ENCODE measurements at regions not wholly inside any gene's neighbourhood (a gene's known extent, or its start where the extent isn't known, plus 50 kb on each side); places are given as distances from the start of the nearest gene placed in this dataset.

DNA sequence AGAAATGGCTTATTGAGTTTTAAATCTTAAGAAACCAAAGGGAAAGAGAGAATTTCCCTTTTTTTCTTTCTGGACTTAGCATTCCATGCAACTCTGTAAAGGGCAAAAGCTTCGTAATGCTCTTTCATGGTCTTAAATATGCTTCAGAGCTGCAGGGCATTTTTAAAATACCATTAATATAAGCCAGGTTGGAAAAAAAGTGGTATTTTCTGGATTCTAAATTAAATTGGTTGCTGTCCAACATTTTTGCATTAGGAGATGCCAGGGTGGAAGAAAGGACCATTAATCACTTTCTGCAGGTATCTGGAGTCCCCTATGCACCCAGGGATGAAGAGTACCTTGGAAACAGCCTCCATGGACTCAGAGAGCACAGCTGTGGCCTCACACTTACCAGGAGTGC, 215.1 kb upstream of the DAPK1 start:
- intact Hi-C loops (cut with DNase I): no loop called here
- DNase-seq: no peak

DNA sequence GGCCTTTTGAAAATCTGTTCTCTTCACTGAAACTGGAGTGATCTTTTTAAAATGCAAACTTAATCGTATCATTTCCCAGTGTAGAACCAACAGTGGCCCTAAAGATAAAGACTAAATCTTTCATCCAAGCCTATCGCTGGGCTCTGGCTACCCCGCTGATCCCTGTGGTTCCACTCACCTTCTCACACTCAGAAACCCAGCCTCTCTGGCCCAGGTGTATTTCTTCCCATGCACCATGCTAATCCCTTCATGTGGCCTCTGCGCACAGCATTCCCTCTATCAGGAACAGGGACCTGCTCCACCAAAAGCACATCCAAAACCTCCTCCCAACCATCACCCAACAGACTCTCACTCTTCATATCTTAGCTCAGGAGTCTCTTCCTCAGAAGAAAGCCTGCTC, 214.1 kb upstream of the DAPK1 start:
- intact Hi-C loops (cut with DNase I): no loop called here
- no peak for DNase-seq

DNA sequence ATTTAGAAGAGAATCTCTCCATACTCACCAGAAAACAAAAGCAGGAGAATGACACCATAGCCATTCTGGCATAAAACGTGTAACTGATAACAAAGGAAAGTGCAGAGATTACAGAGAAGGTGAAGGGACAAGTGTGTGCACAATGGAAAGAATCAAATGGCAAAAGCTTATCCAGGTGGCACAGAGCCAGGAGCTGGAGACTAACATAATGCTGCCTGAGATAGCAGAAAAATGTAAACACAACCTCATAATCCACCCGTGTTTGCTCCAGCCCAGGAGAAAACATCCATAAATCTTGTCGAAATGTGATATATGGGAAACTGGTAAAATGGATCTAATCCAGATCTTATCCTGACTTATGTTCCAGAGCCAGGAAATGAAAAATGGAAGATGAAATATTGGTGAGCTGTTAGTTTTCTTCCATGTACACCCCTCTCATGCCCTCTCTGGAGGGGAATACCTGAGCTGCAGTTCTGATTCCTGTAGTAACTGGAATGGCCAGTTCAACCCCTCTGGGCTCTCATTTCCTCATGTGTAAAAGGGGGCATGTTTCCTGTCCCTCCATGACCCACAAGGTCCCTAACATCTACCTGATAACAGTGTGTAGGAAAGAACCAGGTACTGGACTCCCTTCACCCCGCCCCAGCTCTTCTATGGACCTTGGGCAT, 212.3 kb upstream of the DAPK1 start:
- intact Hi-C loops (cut with DNase I): no loop called here
- no peak for DNase-seq

DNA sequence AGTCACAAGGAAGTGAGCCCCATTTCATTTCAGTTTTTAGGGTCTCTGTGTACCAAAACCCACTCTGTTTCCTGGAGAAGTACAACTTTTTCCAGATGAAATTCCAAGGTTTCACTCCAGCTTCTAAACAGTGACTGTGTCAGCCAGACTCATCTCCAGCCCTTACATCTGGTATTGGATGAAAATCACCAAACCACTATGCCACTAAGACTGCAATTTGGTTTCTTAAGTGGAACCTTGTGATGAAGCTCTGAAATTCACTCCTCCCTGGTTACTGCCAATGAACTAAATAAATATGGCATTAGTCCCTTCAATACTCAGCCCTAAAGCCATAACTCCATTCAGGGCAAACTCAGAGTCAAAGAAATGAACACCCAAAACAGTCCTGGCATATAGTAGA, 211.2 kb upstream of the DAPK1 start:
- DNase-seq: no peak
- intact Hi-C loops (cut with DNase I): no loop called here

DNA sequence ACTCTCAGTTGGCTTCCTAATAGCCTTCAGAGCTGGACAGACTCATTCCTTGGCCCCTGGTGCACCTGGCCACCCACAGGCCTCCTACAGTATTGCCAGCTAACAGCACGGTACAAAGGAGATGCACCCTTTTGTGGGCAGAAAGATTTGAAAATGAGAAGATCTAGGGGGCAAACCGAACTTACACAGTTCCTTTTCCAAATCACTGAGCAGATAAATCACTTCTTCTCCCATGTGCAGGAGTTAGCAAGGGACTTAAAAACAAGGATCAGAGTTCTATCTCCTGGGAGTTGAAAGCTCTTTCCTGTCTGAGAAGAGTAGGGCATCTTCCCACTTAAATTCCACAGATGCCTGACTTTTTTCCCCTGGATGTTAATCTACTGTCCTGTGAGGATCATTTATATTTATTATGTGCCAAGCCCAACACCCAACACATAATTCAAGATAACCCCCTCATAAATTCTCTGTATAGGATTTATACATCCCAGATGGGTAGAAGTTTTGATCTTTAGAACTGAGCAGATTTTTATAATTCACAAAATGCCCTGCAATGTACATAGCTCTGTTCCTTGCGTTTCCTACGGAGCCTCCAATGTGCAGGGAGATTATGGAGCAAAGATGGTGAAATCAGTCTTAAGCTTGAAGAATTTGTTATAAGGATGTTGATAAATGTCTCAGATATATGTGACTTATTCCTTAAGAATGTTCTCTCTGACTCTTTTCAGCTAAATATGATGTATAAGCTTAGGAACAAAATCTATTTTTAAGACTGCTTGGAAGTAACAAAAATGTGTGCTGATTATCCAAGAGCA, 207.2 kb upstream of the DAPK1 start:
- DNase-seq: no peak
- intact Hi-C loops (cut with DNase I): no loop called here

DNA sequence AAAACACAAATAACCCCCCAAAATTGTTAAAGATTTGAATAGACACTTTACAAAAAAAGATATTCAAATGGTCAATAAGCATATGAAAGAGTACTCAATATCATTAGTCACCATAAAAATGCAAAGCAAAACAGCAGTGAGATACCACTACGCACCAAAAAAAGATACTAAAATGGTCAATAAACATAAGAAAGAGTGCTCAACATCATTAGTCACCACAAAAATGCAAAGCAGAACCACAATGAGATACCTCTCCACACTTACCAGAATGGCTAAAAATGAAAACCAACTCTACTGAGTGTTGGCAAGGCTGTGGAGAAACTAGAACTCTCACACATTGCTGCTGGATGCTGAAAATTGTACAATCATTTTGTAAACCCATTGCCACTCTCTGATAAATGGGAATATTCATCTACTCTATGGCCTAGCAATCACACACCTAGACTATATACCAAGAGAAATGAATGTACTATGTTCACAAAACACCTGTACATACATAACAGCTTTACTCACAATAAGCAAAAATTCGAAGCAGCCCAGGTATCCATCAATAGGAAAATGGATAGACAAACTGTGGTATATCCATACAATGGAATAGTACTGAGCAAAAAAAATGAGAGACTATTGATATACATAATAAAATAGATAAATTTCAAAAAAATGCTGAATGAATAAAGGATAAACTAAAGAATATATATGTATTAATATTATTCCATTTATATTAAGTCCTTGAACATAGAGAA, 205.0 kb upstream of the DAPK1 start:
- DNase-seq: no peak
- intact Hi-C loops (cut with DNase I): no loop called here

DNA sequence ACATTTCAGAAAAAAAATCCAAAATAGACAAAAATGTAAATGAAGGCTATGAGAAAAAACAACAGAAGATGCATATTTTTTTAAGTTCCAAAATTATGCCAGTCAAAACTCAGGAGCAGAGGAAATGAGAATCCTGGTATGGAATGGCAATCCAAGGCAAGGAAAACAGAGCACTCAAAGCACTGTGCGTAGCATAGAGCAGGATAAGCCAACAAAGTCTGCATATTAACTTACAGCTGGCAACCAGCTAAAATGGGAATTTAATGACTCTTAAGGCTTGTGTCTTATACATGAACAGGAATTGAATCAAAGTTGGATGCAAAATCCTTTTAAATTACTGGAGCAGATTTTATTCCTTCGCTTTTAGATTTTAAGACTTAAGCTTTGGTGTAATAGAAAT, 203.5 kb upstream of the DAPK1 start:
- intact Hi-C loops (cut with DNase I): no loop called here
- no peak for DNase-seq

DNA sequence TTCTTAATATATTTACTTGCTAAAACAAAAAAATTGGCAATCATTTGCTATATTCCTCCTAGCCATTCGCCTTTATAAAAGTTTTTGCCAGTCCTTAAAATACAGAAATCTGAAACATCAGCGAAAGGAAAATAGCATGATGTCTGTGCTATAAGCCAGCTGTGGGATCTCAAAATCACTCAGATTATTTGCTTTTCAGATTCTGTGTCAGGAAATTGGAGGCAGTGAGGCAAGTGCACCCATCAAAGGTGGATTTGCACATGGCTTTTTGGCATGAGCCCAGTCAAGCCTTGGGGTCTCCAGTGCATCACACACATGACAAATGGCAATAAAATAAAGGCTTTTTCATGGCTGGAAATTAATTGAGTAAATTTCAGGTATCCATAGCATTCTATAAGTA, 196.8 kb upstream of the DAPK1 start:
- DNase-seq: no peak
- intact Hi-C loops (cut with DNase I): no loop called here

DNA sequence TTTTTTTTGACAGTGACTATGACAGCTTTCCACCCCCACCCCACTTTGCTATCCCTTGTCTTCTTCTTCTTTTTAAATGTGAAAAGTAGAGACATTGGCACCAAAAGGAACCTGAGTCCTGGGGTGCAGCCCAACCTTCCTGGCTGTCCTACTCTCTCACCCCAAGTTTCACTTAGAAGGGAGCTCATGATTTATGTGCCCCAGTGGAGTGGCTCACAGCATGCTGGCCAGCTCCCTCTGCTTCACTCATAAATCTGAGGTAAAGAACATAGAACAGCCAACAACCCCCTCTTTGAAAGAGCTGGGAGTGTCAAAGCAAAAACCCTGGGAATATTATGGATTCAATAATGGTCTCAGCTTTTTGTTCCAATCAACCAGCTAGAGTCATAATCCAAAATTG, 196.3 kb upstream of the DAPK1 start:
- DNase-seq: no peak
- intact Hi-C loops (cut with DNase I): no loop called here

DNA sequence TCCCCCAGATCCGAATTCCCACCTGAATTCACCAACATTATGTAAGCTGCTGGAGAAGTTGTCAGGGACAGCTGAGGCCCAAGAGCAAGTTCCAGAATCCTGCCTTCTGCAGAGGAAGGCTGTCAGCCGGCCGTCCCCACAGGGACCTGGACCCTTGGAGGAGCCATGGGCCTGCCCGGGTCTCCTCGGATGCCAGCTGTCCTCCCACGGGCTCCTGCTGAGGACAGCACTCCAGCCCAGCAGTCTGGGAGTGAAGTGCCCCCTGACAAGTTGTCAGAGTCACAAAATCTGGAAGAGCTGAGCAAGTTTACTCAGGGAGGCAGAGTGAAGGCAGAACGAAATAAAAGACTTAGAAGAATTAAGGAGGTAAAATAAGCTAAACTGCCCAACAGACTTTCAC, 192.5 kb upstream of the DAPK1 start:
- intact Hi-C loops (cut with DNase I): no loop called here
- no peak for DNase-seq

DNA sequence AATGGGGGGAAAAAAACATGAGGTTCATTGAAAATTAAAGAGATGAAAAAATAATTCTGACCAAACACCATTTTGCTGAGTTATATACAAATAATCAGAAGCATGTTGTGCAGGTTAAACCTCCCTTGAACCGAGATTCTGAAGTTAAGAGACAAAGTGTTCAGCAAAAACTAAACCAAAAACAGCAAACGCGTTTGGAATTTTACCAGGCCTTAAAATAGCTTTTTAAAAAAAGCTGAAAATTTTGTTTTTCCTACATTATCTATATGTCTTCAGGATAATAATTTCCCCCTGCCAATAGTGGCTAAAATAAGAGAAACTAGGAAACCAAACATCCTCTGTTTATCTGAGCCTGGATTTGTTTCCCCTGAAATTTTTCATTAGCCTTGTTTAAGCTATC, 191.7 kb upstream of the DAPK1 start:
- intact Hi-C loops (cut with DNase I): no loop called here
- DNase-seq: no peak

DNA sequence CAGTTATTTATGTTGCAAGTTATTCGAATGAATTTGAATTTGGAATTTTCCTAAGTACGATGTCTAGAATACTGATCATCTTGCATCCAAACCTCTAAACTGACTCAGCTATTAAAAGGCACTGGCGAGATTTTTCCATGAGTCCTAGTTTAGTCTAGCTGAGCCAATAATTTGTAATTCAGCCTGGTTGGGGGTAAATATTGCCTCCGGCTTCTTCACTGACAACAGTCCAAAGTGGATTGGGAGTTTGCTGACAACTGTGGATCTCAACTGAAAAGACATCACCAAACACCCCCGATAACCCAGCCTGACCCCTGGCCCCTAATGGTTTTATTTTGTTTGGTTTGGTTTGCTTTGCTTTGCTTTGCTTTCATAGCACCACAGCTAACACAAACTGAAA, 189.8 kb upstream of the DAPK1 start:
- intact Hi-C loops (cut with DNase I): no loop called here
- DNase-seq: no peak

DNA sequence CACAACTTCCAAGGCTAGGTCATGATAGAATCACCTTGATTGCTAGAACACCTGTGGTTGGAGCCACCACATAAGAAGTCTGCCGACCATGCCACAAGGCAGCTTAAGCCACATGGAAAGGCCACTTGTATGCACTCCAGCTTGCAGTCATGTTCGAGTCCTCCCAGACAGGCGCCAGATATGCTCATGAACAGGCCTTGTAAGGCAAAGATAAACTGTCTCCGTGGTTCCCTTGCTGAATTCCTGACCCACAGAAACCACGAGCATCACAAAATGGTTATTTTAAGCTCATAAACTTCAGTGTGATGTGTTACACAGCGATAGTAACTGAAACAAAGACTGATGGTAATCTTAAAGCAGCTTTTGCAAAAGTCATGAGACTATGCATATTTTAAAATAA, 188.4 kb upstream of the DAPK1 start:
- intact Hi-C loops (cut with DNase I): no loop called here
- DNase-seq: no peak

DNA sequence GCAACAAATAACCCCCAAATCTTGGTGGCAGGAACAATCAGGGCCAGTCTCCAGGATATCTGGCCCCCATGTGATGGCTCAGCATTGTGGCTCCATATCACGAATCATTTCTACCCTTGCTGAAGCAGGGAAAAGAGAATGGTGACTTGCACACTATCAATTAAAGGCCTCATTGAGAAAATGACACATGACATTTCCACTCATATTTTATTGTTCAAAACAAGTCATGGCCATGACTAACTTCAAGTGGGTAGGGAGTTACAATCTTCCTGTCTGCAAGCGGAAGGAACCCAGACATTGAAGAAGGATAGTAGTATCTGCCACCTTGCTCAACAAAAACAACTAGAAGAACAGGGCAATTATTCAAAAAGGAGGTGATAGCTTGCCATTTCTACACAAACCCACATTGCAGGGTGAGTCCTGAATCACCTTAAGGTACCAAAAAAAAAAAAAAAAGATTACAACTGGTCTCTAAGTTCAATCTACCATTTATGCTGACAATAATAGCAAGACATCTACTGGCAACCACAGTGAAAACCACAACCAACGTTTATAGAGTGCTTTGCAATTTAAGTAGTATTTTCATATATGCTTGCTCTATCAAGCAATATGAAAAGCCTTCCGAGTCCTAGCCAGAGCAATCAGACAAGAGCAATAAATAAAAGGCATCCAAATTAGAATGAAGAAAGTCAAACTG, 186.7 kb upstream of the DAPK1 start:
- no peak for DNase-seq
- intact Hi-C loops (cut with DNase I): no loop called here

DNA sequence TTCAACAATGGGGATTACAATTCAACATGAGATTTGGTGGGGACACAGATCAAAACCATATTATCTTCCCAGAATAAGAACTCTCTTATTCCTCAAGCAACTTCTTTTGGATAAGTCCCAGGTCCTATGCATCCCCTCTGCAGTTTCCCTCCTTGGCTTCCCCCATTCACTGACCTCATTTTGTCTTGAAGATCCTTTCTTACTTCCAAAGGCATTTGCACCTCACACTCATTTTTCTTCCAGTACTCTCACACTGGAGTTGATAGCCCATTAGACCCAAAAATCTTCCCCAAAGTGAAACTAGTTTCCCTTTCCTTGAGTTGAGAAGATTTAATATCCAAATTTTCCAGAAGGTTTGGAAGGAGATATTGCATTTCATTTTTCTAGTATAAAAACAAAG, 178.0 kb upstream of the DAPK1 start:
- intact Hi-C loops (cut with DNase I): loop anchor here (10.0 kb wide), 3 partner anchors 215 to 685 kb away; partner anchors contain the start of gene GAS1

DNA sequence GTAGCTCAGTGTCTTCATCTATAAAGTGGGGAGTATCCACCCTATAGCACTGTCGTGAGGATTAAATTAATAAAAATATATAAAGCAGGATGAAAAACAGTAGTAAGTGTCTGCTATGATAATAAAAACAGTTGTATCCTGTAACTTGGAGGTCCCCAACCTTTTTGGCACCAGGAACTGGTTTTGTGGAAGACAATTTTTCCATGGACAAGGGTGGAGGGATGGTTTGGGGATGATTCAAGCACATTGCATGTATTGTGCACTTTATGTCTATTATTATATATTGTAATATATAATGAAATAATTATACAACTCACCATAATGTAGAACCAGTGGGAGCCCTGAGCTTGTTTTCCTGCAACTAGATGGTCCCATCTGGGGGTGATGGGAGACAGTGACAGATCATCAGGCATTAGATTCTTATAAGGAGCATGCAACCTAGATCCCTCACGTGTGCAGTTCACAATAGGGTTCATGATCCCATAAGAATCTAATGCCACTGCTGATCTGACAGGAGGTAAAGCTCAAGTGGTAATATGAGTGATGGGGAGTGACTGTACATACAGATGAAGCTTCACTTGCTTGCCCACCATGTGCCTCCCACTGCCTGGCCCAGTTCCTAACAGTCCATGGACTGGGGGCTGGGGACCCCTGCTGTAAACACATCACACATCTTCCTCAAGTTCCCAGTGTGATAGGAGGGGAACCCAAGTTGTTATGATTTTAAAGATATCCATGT, 177.4 kb upstream of the DAPK1 start:
- intact Hi-C loops (cut with DNase I): loop anchor here (10.0 kb wide), 3 partner anchors 216 to 686 kb away; partner anchors contain the start of gene GAS1
- DNase-seq: no peak

More for the DNA sequence above, 178.0 kb upstream of the DAPK1 start:
- DNase-seq: no peak

DNA sequence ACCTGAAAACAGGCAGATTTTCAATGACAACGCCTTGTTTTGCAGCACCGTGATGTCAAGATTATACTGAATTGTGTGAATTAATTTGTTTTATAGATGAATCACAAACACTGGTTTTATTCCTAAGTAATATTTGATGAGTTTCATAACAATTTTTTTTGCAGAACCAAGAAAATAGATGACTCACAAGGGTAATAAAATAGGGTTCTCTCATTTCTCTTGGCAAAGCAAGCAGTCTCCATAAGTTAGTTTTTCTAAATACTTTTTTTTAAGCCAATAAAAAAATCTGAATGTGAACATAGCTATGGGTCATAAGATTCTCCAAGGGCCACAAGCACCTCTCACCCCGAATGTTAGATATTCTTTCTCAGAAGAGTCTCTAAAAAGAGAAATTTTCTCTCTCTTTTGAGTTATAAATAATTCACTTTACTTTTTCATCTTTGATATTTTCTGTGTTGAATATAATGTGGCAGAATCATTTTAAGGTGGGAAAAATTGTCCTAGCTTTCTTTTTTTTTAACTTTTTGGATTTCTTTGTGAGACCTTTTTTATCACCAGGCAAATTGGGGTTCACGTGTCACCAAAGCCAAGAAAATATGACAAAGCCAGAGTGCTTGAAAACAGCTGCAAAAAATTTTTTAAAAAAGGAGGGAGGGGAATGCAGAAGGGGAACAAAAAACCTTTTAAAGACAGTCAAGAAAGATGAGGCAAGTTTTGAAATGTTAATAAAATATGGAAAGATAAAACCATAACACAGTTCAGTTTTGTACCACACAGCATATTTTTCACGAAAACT, 174.6 kb upstream of the DAPK1 start:
- intact Hi-C loops (cut with DNase I): loop anchor here (10.0 kb wide), 3 partner anchors 218 to 688 kb away; partner anchors contain the start of gene GAS1
- DNase-seq: no peak

DNA sequence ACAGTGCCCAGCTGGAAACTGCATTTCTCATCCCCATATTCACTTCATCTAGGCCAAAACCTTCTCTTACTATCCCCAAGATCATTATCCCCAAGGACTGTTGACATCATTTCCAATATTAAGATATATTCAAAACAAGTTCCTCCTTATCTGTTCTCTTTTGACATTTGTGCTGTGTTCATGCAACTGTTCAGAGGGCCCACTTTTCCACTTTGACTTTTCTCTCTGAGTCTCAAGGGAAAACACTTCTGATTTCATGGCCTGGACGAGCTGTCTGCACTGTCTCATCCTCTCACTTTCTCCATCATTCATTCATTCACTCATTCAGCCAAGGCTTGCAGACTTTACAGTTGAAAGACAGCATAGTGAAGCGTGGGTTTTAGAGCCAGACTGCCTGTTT, 173.7 kb upstream of the DAPK1 start:
- no peak for DNase-seq
- intact Hi-C loops (cut with DNase I): loop anchor here (10.0 kb wide), 3 partner anchors 219 to 689 kb away; partner anchors contain the start of gene GAS1
